ENCODE measurements at regions not wholly inside any gene's neighbourhood (a gene's known extent, or its start where the extent isn't known, plus 50 kb on each side); places are given as distances from the start of the nearest gene placed in this dataset.

DNA sequence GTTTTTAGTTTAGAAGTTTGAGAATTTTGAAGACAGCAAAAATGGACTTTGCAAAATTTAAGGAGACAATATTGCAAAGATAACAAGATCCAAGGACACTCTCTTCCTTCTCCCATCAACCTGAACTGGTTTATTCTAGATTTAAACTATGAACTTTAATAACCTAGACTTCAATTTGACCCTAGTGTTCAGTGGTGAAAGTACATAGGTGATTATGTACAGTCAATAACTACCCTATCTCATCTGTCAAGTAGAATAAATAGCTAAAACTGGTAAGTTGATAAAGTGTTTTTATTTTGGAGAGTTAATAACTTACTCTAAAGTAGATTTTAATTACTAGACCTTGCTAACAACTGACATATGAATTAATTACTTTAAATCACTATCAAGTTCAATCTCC lies 52.9 kb upstream of the NFE2L2 start:
- no peak for DNase-seq (ENCODE audit: low spot score)
- Mint-ChIP-seq H3K4me1 (no peaks in the 10 kb centered on the region), H3K9me3 (no peaks in the 10 kb centered on the region), H3K27ac (no peak overlapping the region), H3K36me3 (no peaks in the 10 kb centered on the region), H3K27me3 (ENCODE audit: insufficient read depth, low read depth) (peaks cover 2% of the 10 kb centered on the region), H3K4me3 (no peak overlapping the region)
- no peak for TF ChIP-seq CTCF (IDR thresholded peaks at IDR 0.05)
- no peak for TF ChIP-seq EZH2 (IDR thresholded peaks at IDR 0.05)
- no peak for TF ChIP-seq EZH2phosphoT487 (IDR thresholded peaks at IDR 0.05)
- H3K9me3 ChIP-seq (ENCODE audit: low read depth): no peaks in the 10 kb centered on the region
- H3K9ac ChIP-seq: no peak overlapping the region
- peaks cover 11% of the 10 kb centered on the region for H3K4me1 ChIP-seq
- H4K20me1 ChIP-seq (ENCODE audit: low read depth): no peaks in the 10 kb centered on the region
- no peaks in the 10 kb centered on the region for H3K36me3 ChIP-seq
- H3K27me3 ChIP-seq: no peaks in the 10 kb centered on the region
- no peak overlapping the region for H3K4me2 ChIP-seq
- H3K4me3 ChIP-seq: no peak overlapping the region
- H2AFZ ChIP-seq (replicated peaks): no peak overlapping the region
- H3K79me2 ChIP-seq (ENCODE audit: low read depth): no peaks in the 10 kb centered on the region
- H3K27ac ChIP-seq: no peak overlapping the region
- H3F3A ChIP-seq (ENCODE audit: low read depth): no peaks in the 10 kb centered on the region

- Mint-ChIP-seq H3K27ac (no peak overlapping the region), H3K4me3 (no peak overlapping the region), H3K9me3 (no peaks in the 10 kb centered on the region), H3K4me1 (no peaks in the 10 kb centered on the region), H3K27me3 (ENCODE audit: insufficient read depth, low read depth) (peaks cover 2% of the 10 kb centered on the region), H3K36me3 (no peaks in the 10 kb centered on the region)
- TF ChIP-seq EZH2 (IDR thresholded peaks at IDR 0.05): no peak
- Histone ChIP-seq H3K9me3 (ENCODE audit: low read depth) (no peaks in the 10 kb centered on the region), H3F3A (ENCODE audit: low read depth) (no peaks in the 10 kb centered on the region), H4K20me1 (ENCODE audit: low read depth) (no peaks in the 10 kb centered on the region), H3K4me3 (no peak overlapping the region), H3K9ac (no peak overlapping the region), H3K36me3 (no peaks in the 10 kb centered on the region), H2AFZ (replicated peaks) (no peak overlapping the region), H3K27me3 (no peaks in the 10 kb centered on the region), H3K4me1 (peaks cover 11% of the 10 kb centered on the region), H3K79me2 (ENCODE audit: low read depth) (no peaks in the 10 kb centered on the region), H3K27ac (no peak overlapping the region), H3K4me2 (no peak overlapping the region)
- no peak for DNase-seq (ENCODE audit: low spot score)
Observed at GRCh38 chr2:177317857-177318256, 53.3 kb upstream of the NFE2L2 start.

GRCh38 chr2:177318613-177319012 lies 54.1 kb upstream of the NFE2L2 start:
- Mint-ChIP-seq H3K4me3 (no peak overlapping the region), H3K9me3 (no peaks in the 10 kb centered on the region), H3K27me3 (ENCODE audit: insufficient read depth, low read depth) (no peaks in the 10 kb centered on the region), H3K4me1 (no peaks in the 10 kb centered on the region), H3K36me3 (peaks cover 5% of the 10 kb centered on the region), H3K27ac (no peak overlapping the region)
- Histone ChIP-seq H3F3A (ENCODE audit: low read depth) (no peaks in the 10 kb centered on the region), H3K79me2 (ENCODE audit: low read depth) (no peaks in the 10 kb centered on the region), H3K27me3 (no peaks in the 10 kb centered on the region), H3K9ac (no peak overlapping the region), H3K4me3 (no peak overlapping the region), H3K4me1 (peaks cover 10% of the 10 kb centered on the region), H3K36me3 (no peaks in the 10 kb centered on the region), H4K20me1 (ENCODE audit: low read depth) (no peaks in the 10 kb centered on the region), H3K27ac (no peak overlapping the region), H2AFZ (replicated peaks) (no peak overlapping the region), H3K9me3 (ENCODE audit: low read depth) (no peaks in the 10 kb centered on the region), H3K4me2 (no peak overlapping the region)
- no peak for DNase-seq (ENCODE audit: low spot score)
- TF ChIP-seq EZH2 (IDR thresholded peaks at IDR 0.05) (no peak), CTCF (IDR thresholded peaks at IDR 0.05) (no peak), EZH2phosphoT487 (IDR thresholded peaks at IDR 0.05) (no peak)

GRCh38 chr2:177320596-177320995 lies 56.1 kb upstream of the NFE2L2 start:
- no peaks in the 10 kb centered on the region for H3K79me2 ChIP-seq (ENCODE audit: low read depth)
- H3K4me3 Mint-ChIP-seq: no peak overlapping the region
- no peak for DNase-seq (ENCODE audit: low spot score)
- H3K9me3 ChIP-seq (ENCODE audit: low read depth): no peaks in the 10 kb centered on the region
- H3K9me3 Mint-ChIP-seq: no peaks in the 10 kb centered on the region
- H4K20me1 ChIP-seq (ENCODE audit: low read depth): no peaks in the 10 kb centered on the region
- no peak overlapping the region for H3K27ac Mint-ChIP-seq
- no peaks in the 10 kb centered on the region for H3K4me1 Mint-ChIP-seq
- H3K27me3 ChIP-seq: no peaks in the 10 kb centered on the region
- TF ChIP-seq EZH2 (IDR thresholded peaks at IDR 0.05) (no peak), EZH2phosphoT487 (IDR thresholded peaks at IDR 0.05) (no peak), CTCF (IDR thresholded peaks at IDR 0.05) (no peak)
- peaks cover 5% of the 10 kb centered on the region for H3K36me3 Mint-ChIP-seq
- H3K27ac ChIP-seq: no peak overlapping the region
- H3K9ac ChIP-seq: no peak overlapping the region
- no peak overlapping the region for H3K4me3 ChIP-seq
- no peaks in the 10 kb centered on the region for H3F3A ChIP-seq (ENCODE audit: low read depth)
- no peaks in the 10 kb centered on the region for H3K27me3 Mint-ChIP-seq (ENCODE audit: insufficient read depth, low read depth)
- H3K4me1 ChIP-seq: no peaks in the 10 kb centered on the region
- no peak overlapping the region for H2AFZ ChIP-seq (replicated peaks)
- H3K36me3 ChIP-seq: no peaks in the 10 kb centered on the region
- H3K4me2 ChIP-seq: no peak overlapping the region
